ENCODE measurements at regions not wholly inside any gene's neighbourhood (a gene's known extent, or its start where the extent isn't known, plus 50 kb on each side); places are given as distances from the start of the nearest gene placed in this dataset.

- Histone ChIP-seq H3K23ac (ENCODE audit: low read depth, low read length) (no peak overlapping the region), H4K8ac (ENCODE audit: low read depth in 2 of 2, low read length in 2 of 2) (no peak overlapping the region), H3K27me3 (ENCODE audit: control insufficient read depth, insufficient read depth, low read length) (no peaks in the 10 kb centered on the region), H2AFZ (replicated peaks; ENCODE audit: low read length, poor library complexity) (no peak overlapping the region), H2AK9ac (replicated peaks; ENCODE audit: low read depth, low read length, poor library complexity) (no peak overlapping the region), H3K79me1 (ENCODE audit: low read depth in 1 of 2, low read length in 2 of 2) (no peaks in the 10 kb centered on the region), H3K56ac (ENCODE audit: extremely low read depth, insufficient read depth, low read length) (no peak overlapping the region), H4K91ac (ENCODE audit: insufficient read depth, low read depth, low read length) (no peak overlapping the region), H2BK120ac (ENCODE audit: low read depth, low read length) (no peak overlapping the region), H4K20me1 (ENCODE audit: insufficient read depth, low read length) (no peaks in the 10 kb centered on the region), H3K9ac (ENCODE audit: low read depth, low read length) (no peak overlapping the region), H3K27ac (ENCODE audit: insufficient read depth, low read length) (no peak overlapping the region), H3K4me1 (ENCODE audit: control insufficient read depth, insufficient read depth, low read length) (no peaks in the 10 kb centered on the region), H3K18ac (ENCODE audit: low read depth, low read length) (no peak overlapping the region), H2BK15ac (ENCODE audit: low read depth, low read length) (no peak overlapping the region), H4K5ac (ENCODE audit: low read depth, low read length) (no peak overlapping the region), H3K9me1 (ENCODE audit: insufficient read depth, low read length) (no peaks in the 10 kb centered on the region), H3K4me2 (ENCODE audit: low read depth, low read length) (no peak overlapping the region), H3K4me3 (ENCODE audit: insufficient read depth, low read depth, low read length) (no peak overlapping the region), H2BK5ac (ENCODE audit: low read depth, low read length, poor library complexity, severe bottlenecking) (no peak overlapping the region), H3K14ac (replicated peaks; ENCODE audit: low read depth, low read length) (no peak overlapping the region), H3K36me3 (ENCODE audit: control insufficient read depth, insufficient read depth, low read length) (no peaks in the 10 kb centered on the region), H2BK20ac (ENCODE audit: low read depth, low read length) (no peak overlapping the region), H3K9me3 (ENCODE audit: control insufficient read depth, insufficient read depth, low read length) (peaks cover 62% of the 10 kb centered on the region), H2AK5ac (ENCODE audit: low read depth, low read length) (no peak overlapping the region), H3K4ac (ENCODE audit: low read depth, low read length) (no peak overlapping the region)
- ATAC-seq (ENCODE audit: low read depth) (no peak), DNase-seq (no peak)
- in situ Hi-C loops (cut with MboI; ENCODE audit: low sequenced_read_pairs) (no loop called here), dilution Hi-C loops (cut with HindIII; ENCODE audit: low sequenced_read_pairs, unreplicated experiment) (no loop called here), intact Hi-C loops (cut with micrococcal nuclease) (no loop called here)
- 96% methylated on average over 7 of the region's 27 CpGs; no CpG with 5 or more reads in 1 of the 2 experiments for WGBS, 2 experiments (ENCODE audit: extremely low coverage in 2 of 2, insufficient read length in 1 of 2)
- POLR2A ChIA-PET (ENCODE audit: unreplicated experiment), result no interaction called here
- CTCF ChIA-PET, result no interaction called here
- no TSS peak for BruUV-seq (replicated peaks)
- TF ChIP-seq MAFK (IDR thresholded peaks at IDR 0.05; ENCODE audit: low read depth, low read length), result no peak
- TF ChIP-seq FOS (IDR thresholded peaks at IDR 0.05; ENCODE audit: low read depth, low read length), result no peak
- TF ChIP-seq POLR2A (IDR thresholded peaks at IDR 0.05; ENCODE audit: low read depth, low read length), result no peak
- TF ChIP-seq CEBPB (IDR thresholded peaks at IDR 0.05; ENCODE audit: low read depth, low read length), result no peak
- no peak for TF ChIP-seq MXI1 (IDR thresholded peaks at IDR 0.05; ENCODE audit: borderline replicate concordance, low read depth, low read length)
Observed at GRCh38 chr22:48600681-48601080, 1227.0 kb downstream of the BRD1 start.

Measured in IMR-90 (cell line).